22Rv1 (cell line): ENCODE measurements at regions not wholly inside any gene's neighbourhood (a gene's known extent, or its start where the extent isn't known, plus 50 kb on each side); places are given as distances from the start of the nearest gene placed in this dataset.
"Not testable (repeated sequence)": the region's sequence is repeated elsewhere in the genome, so short reads cannot be mapped to it uniquely, and the experiment has no call there.

Experiments
- H3K27ac ChIP-seq: fragments of 450-650 bp; 2 replicates; pipeline ENCODE4 v1.5.1; 2017
- ZFX ChIP-seq: fragments of 450-650 bp; IDR thresholded peaks from 2 replicates; pipeline ENCODE4 v1.6.1; 2017; ENCODE audit warnings: antibody characterized with exemption, borderline replicate concordance
- TF ChIP-seq, protein P1 (sequence below): fragments of 450-650 bp; IDR thresholded peaks from 2 replicates; pipeline ENCODE4 v1.5.1; 2017; ENCODE audit warnings: mild to moderate bottlenecking

DNA sequence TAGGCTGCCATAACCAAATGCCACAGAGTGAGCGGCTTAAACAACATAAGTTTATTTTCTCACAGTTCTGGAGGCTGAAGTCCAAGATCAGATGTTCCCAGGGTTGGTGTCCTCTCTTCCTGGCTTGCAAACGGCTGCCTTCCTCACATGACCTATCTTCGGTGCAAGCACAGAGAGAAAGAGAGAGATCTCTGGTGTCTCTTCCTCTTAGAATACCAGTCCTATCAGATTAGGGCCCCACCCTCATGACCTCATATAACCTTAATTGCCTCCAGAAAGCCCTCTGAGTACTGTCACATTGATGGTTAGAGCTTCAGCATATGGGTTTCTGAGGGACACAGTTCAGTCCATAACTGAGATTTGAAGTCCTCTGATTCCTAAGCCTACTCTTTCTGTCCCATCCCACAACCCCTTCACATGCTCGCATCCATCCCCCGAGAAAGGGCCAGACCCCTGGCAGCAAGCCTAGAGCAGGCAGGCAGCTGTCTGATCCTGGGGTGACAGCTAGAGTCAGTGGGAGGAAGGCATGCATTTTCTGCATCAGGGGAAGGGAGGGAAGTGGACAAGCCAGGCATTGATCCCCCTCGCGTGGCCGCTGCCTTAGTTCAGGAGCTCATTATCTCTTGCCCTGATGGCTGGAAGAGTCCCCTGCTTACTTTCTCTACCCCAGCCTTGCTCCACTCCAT is 114.1 kb downstream of the FAR1 start:
- TF ChIP-seq, protein P1, sequence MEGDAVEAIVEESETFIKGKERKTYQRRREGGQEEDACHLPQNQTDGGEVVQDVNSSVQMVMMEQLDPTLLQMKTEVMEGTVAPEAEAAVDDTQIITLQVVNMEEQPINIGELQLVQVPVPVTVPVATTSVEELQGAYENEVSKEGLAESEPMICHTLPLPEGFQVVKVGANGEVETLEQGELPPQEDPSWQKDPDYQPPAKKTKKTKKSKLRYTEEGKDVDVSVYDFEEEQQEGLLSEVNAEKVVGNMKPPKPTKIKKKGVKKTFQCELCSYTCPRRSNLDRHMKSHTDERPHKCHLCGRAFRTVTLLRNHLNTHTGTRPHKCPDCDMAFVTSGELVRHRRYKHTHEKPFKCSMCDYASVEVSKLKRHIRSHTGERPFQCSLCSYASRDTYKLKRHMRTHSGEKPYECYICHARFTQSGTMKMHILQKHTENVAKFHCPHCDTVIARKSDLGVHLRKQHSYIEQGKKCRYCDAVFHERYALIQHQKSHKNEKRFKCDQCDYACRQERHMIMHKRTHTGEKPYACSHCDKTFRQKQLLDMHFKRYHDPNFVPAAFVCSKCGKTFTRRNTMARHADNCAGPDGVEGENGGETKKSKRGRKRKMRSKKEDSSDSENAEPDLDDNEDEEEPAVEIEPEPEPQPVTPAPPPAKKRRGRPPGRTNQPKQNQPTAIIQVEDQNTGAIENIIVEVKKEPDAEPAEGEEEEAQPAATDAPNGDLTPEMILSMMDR = no peak
- no peak for TF ChIP-seq ZFX
- 0 out of 2 replicates have a peak overlapping the region, but pooled peaks have one; percentile 73 for H3K27ac ChIP-seq

DNA sequence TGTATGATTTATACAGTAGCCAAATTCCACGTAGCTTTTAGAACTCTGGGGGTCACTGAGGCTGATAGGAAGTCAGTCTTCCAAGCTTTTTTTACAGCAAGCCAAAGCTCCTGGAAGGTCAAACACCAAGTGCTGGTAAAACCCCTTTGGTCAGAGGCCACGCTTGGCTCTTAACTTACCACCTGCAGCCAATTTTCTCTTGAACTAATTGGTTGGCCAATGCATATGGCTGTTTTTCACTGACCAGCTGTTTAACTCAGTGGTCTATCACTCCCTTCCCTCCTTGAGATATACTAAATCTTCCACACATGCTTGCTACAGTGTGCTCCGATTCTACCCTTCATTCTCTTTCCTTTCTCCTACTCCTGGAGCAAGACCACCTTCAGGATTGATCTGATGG is 116.0 kb downstream of the FAR1 start:
- no peak for TF ChIP-seq ZFX
- TF ChIP-seq, protein P1 = no peak
- H3K27ac ChIP-seq = no peak overlapping the region

DNA sequence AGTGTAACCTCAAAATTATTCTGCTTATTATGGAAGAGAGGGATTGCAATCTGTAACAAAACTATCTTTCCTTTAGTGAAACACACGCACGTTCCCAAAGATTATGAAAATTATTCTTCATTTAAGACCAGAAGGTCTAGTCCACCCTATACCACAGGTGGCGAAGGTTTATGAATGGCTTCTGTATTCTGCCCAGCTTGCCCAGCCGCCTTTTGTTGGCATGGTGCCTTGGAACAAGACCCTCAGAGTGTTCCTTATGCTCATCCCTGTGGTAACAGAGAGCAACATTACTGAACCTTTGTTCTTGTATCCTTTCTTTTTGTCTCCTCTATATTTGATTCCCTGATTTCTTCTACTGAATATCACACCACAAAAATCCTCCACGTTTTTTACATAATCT is 116.4 kb downstream of the FAR1 start:
- TF ChIP-seq, protein P1 = no peak
- H3K27ac ChIP-seq = no peak overlapping the region

DNA sequence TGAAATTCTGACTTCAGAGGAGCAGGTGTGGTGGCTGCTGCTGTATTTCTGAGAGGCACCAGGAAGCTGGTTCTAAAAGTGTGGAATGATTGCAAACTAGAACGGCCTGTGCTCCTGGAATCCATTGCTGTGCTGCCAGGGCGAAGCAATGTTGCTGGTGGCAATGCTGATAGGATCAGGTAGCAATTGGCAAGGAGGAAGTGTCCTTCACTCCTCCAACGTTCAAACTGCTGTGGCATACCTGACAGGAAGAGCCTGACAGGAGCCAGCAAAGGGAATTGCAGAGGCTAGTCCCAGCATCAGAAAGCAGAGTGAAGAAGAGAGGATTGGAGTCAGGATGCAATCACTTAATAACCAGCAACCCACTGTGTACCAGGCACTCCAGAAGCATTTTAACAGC is 118.2 kb downstream of the FAR1 start:
- TF ChIP-seq, protein P1 = no peak
- TF ChIP-seq ZFX = no peak
- H3K27ac ChIP-seq = peak overlapping the region; percentile 43

DNA sequence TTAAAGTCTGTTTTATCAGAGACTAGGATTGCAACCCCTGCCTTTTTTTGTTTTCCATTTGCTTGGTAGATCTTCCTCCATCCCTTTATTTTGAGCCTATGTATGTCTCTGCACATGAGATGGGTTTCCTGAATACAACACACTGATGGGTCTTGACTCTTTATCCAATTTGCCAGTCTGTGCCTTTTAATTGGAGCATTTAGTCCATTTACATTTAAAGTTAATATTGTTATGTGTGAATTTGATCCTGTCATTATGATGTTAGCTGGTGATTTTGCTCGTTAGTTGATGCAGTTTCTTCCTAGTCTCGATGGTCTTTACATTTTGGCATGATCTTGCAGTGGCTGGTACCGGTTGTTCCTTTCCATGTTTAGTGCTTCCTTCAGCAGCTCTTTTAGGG is 129.1 kb downstream of the FAR1 start:
- H3K27ac ChIP-seq = not testable (repeated sequence)

DNA sequence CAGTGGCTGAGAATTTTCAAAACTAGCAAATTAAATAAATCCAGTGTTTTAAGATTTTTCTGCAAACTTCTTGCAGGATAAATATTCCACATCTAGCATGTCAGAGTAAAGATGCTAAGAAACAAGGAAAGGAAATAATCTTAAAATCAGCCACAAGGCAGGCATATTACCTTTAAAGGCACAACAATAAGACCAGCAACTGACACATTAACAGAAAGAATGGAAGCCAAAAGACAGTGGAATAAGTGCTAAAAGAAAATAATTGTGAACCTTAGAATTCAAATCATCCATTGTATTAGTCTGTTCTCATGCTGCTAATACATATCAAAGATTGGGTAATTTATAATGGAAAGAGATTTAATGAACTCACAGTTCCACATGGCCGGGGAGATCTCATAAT is 132.4 kb downstream of the FAR1 start:
- TF ChIP-seq ZFX = no peak
- TF ChIP-seq, protein P1 = no peak
- no peak overlapping the region for H3K27ac ChIP-seq

DNA sequence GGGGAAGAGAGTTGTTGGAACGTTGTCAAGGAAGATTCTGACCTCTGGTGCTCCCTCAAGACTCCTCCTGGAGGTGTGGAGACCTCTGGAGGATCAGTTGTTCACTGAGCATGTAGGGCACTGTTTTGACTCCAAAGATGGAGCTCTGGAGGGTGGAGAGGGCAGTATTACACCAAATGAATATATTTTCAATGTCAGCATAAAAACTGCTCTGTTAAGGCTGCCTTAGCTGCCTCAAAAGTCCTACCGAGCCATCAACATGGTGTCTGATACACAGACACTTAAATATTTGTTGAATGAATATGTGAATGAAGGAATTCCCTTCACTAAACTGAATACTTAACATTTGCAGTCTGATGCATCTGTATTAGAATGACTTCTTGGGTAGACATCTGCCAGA is 144.2 kb upstream of the SPON1 start:
- TF ChIP-seq ZFX = no peak
- TF ChIP-seq, protein P1 = no peak
- no peak overlapping the region for H3K27ac ChIP-seq
